ENCODE measurements at regions not wholly inside any gene's neighbourhood (a gene's known extent, or its start where the extent isn't known, plus 50 kb on each side); places are given as distances from the start of the nearest gene placed in this dataset.
A peak's percentile ranks its signal among the peaks of the same experiment; 100 is the strongest.

DNA sequence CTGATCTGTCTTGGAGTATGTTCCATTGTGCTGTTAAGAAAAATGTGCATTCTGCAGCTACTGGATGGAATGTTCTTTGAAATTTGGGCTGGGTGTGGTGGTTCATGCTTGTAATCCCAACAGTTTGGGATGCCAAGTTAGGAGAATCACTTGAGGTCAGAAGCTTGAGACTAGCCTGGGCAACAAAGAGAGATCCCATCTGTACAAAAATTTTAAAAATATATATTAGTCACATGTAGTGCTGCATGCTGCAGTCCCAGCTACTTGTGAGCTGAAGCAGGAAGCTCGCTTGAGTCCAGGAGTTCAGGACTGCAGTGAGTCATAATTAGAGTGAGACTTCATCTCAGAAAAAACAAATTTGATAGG is 62.8 kb upstream of the PLSCR4 start:
- in situ Hi-C loops (cut with HindIII; ENCODE audit: low sequenced_read_pairs) = no loop called here
- DNase-seq (ENCODE audit: low spot score) = no peak

DNA sequence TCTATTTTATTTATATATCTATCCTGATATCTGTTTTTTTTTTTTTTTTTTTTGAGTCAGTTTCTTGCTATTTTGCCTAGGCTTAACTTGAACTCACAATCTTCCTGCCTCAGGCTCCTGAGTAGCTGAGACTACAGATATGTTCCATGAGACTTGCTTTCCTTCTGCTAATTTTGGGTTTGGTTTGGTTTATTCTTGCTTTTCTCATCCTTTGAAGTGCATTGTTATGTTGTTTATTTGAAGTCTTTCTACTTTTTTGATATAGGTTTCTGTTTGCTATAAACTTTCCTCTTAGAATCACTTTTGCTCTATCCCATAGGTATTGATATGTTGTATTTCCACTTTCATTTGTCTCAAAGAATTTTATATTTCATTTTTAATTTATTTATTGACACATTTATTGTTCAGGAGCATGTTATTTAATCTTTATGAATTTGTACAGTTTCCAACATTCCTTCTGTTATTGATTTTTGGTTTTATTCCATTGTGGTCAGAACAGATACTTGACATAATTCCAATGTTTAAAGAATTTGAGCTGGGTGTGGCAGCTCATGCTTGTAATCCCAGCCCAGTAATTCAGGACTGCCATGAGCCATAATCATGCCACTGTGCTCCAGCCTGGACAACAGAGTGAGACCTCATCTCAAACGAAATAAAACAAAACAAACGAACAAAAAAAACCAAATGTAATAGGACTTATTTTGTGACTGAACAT is 62.3 kb upstream of the PLSCR4 start:
- in situ Hi-C loops (cut with HindIII; ENCODE audit: low sequenced_read_pairs) = no loop called here
- no peak for DNase-seq (ENCODE audit: low spot score)

- in situ Hi-C loops (cut with HindIII; ENCODE audit: low sequenced_read_pairs) = no loop called here
These were observed 57.8 kb upstream of the PLSCR4 start for GRCh38 chr3:146308682-146309081.

GRCh38 chr3:146308222-146308621 is 57.3 kb upstream of the PLSCR4 start:
- in situ Hi-C loops (cut with HindIII; ENCODE audit: low sequenced_read_pairs) = no loop called here
- no peak for DNase-seq (ENCODE audit: low spot score)

More at GRCh38 chr3:146308682-146309081, 57.8 kb upstream of the PLSCR4 start:
- DNase-seq (ENCODE audit: low spot score) = no peak

DNA sequence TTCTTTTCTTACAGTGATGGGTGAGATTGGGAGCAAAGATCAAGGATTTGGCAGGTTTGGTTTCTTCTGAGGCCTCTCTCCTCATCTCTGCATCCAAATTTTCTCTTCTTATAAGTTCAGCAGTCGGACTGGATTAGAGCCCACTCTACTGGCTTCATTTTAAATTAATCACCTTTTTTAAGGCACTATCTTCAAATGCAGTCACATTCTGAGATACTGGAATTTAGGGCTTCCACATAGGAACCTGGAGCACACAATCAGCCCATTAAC is 56.5 kb upstream of the PLSCR4 start:
- in situ Hi-C loops (cut with HindIII; ENCODE audit: low sequenced_read_pairs) = no loop called here
- no peak for DNase-seq (ENCODE audit: low spot score)

GRCh38 chr3:146306656-146307455 is 56.0 kb upstream of the PLSCR4 start:
- in situ Hi-C loops (cut with HindIII; ENCODE audit: low sequenced_read_pairs) = no loop called here
- no peak for DNase-seq (ENCODE audit: low spot score)

DNA sequence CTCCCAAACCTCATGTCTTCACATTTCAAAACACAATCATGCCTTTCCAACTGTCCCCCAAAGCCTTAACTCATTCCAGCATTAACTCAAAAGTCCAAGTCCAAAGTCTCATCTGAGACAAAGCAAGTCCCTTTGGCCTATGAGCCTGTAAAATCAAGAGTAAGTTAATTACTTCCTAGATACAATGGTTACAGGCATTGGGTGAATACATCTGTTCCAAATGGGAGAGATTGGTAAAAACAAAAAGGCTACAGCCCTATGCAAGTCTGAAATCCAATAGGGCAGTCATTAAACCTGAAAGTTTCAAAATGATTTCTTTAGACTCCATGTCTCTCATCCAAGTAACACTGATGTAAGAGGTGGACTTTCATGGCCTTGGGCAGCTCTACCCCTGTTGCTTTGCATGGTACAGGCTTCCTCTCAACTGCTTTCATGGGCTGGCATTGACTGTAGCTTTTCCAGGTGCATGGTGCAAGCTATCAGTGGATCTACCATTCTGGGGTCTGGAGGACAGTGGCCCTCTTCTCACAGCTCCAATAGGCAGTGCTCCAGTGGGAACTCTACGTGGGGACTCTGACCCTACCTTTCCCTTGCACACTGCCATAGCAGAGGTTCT is 55.0 kb upstream of the PLSCR4 start:
- DNase-seq (ENCODE audit: low spot score) = no peak
- in situ Hi-C loops (cut with HindIII; ENCODE audit: low sequenced_read_pairs) = no loop called here

- DNase-seq (ENCODE audit: low spot score) = peak; percentile 22
- in situ Hi-C loops (cut with HindIII; ENCODE audit: low sequenced_read_pairs) = no loop called here
These were observed 49.9 kb upstream of the PLSCR4 start for GRCh38 chr3:146300768-146301167.

All from G401 (cell line).